ENCODE measurements at regions not wholly inside any gene's neighbourhood (a gene's known extent, or its start where the extent isn't known, plus 50 kb on each side); places are given as distances from the start of the nearest gene placed in this dataset.
"Not testable (repeated sequence)": the region's sequence is repeated elsewhere in the genome, so short reads cannot be mapped to it uniquely, and the experiment has no call there.

- no peak for DNase-seq (ENCODE audit: extremely low read depth in 1 of 11, low read depth in 9 of 11, low spot score in 4 of 11)
Measured at GRCh38 chr1:239985044-239985443, 106.6 kb upstream of the FMN2 start.

- peak in 1 of 11 donors; percentile 31 for DNase-seq (ENCODE audit: extremely low read depth in 1 of 11, low read depth in 9 of 11, low spot score in 4 of 11)
Measured at GRCh38 chr1:239987103-239987745, 104.5 kb upstream of the FMN2 start.

GRCh38 chr1:239989990-239990389, 101.7 kb upstream of the FMN2 start:
- no peak for DNase-seq (ENCODE audit: extremely low read depth in 1 of 11, low read depth in 9 of 11, low spot score in 4 of 11)

GRCh38 chr1:239992566-239992965, 99.1 kb upstream of the FMN2 start:
- DNase-seq (ENCODE audit: extremely low read depth in 1 of 11, low read depth in 9 of 11, low spot score in 4 of 11), result not testable (repeated sequence)

GRCh38 chr1:239993366-239993765, 98.3 kb upstream of the FMN2 start:
- no peak for DNase-seq (ENCODE audit: extremely low read depth in 1 of 11, low read depth in 9 of 11, low spot score in 4 of 11)

GRCh38 chr1:239995281-239995680, 96.4 kb upstream of the FMN2 start:
- DNase-seq (ENCODE audit: extremely low read depth in 1 of 11, low read depth in 9 of 11, low spot score in 4 of 11), result no peak

- no peak for DNase-seq (ENCODE audit: extremely low read depth in 1 of 11, low read depth in 9 of 11, low spot score in 4 of 11)
Measured at GRCh38 chr1:239997160-239997514, 94.5 kb upstream of the FMN2 start.

- no peak for DNase-seq (ENCODE audit: extremely low read depth in 1 of 11, low read depth in 9 of 11, low spot score in 4 of 11)
Measured at GRCh38 chr1:239997515-239998311, 94.0 kb upstream of the FMN2 start.

GRCh38 chr1:239998312-239998649, 93.4 kb upstream of the FMN2 start:
- DNase-seq (ENCODE audit: extremely low read depth in 1 of 11, low read depth in 9 of 11, low spot score in 4 of 11), result no peak

- DNase-seq (ENCODE audit: extremely low read depth in 1 of 11, low read depth in 9 of 11, low spot score in 4 of 11), result no peak
Measured at GRCh38 chr1:239999170-239999569, 92.5 kb upstream of the FMN2 start.

- no peak for DNase-seq (ENCODE audit: extremely low read depth in 1 of 11, low read depth in 9 of 11, low spot score in 4 of 11)
Measured at GRCh38 chr1:240000634-240001033, 91.0 kb upstream of the FMN2 start.

GRCh38 chr1:240001177-240001740, 90.4 kb upstream of the FMN2 start:
- DNase-seq (ENCODE audit: extremely low read depth in 1 of 11, low read depth in 9 of 11, low spot score in 4 of 11), result no peak

- DNase-seq (ENCODE audit: extremely low read depth in 1 of 11, low read depth in 9 of 11, low spot score in 4 of 11), result no peak
Measured at GRCh38 chr1:240004086-240004749, 87.5 kb upstream of the FMN2 start.

- DNase-seq (ENCODE audit: extremely low read depth in 1 of 11, low read depth in 9 of 11, low spot score in 4 of 11), result no peak
Measured at GRCh38 chr1:240005997-240006650, 85.6 kb upstream of the FMN2 start.

- DNase-seq (ENCODE audit: extremely low read depth in 1 of 11, low read depth in 9 of 11, low spot score in 4 of 11), result no peak
Measured at GRCh38 chr1:240008298-240008697, 83.4 kb upstream of the FMN2 start.

GRCh38 chr1:240014051-240014450, 77.6 kb upstream of the FMN2 start:
- DNase-seq (ENCODE audit: extremely low read depth in 1 of 11, low read depth in 9 of 11, low spot score in 4 of 11), result no peak

- DNase-seq (ENCODE audit: extremely low read depth in 1 of 11, low read depth in 9 of 11, low spot score in 4 of 11), result no peak
Measured at GRCh38 chr1:240018617-240019016, 73.1 kb upstream of the FMN2 start.

GRCh38 chr1:240019524-240019923, 72.2 kb upstream of the FMN2 start:
- no peak for DNase-seq (ENCODE audit: extremely low read depth in 1 of 11, low read depth in 9 of 11, low spot score in 4 of 11)

GRCh38 chr1:240020871-240021270, 70.8 kb upstream of the FMN2 start:
- DNase-seq (ENCODE audit: extremely low read depth in 1 of 11, low read depth in 9 of 11, low spot score in 4 of 11), result no peak

- no peak for DNase-seq (ENCODE audit: extremely low read depth in 1 of 11, low read depth in 9 of 11, low spot score in 4 of 11)
Measured at GRCh38 chr1:240021709-240022108, 70.0 kb upstream of the FMN2 start.
